Caco-2 (cell line): ENCODE measurements at regions not wholly inside any gene's neighbourhood (a gene's known extent, or its start where the extent isn't known, plus 50 kb on each side); places are given as distances from the start of the nearest gene placed in this dataset.

ENCODE experiments used
- BruUV-seq: library from RNA; stranded (reverse); fragments of 400-500 nt; replicated peaks from 2 replicates; lab custom pipeline; 2021; lab: Mats Ljungman, UMichigan
- CTCF ChIA-PET: fragments of 300-600 bp; sonication (Branson Sonifier 250); formaldehyde crosslinking; loops from one replicate; lab custom pipeline; 2022; ENCODE audit warnings: antibody characterized with exemption; lab: Charles Lee
- POLR2A ChIA-PET: fragments of 300-600 bp; sonication (Branson Sonifier 250); formaldehyde crosslinking; loops from one replicate; lab custom pipeline; 2022; ENCODE audit warnings: antibody characterized with exemption; lab: Charles Lee
- DNase-seq, 2 experiments: peaks; one replicate each; pipeline versions ENCODE4 v3.0.0 to v3.0.0-alpha.2; 2020 to 2022
- H3K27me3 ChIP-seq: replicated peaks from 2 replicates; pipeline ENCODE4 v1.6.0; 2011; ENCODE audit warnings: low read length; ENCODE audit not compliant: control insufficient read depth, insufficient read depth
- H3K36me3 ChIP-seq: 2 replicates; pipeline ENCODE4 v1.5.1; 2011; ENCODE audit warnings: low read length; ENCODE audit not compliant: control insufficient read depth, insufficient read depth
- H3K4me1 ChIP-seq: fragments of 250-450 bp; sonication (Bioruptor Pico); 2 replicates; pipeline ENCODE4 v1.5.1; 2020; ENCODE audit warnings: mild to moderate bottlenecking
- H3K4me3 ChIP-seq: 2 replicates; pipeline ENCODE4 v1.5.1; 2011; ENCODE audit warnings: low read depth, mild to moderate bottlenecking, control low read depth, low read length
- H3K9me3 ChIP-seq: fragments of 250-450 bp; sonication (Bioruptor Pico); 2 replicates; pipeline ENCODE4 v1.5.1; 2020; ENCODE audit warnings: mild to moderate bottlenecking, moderate library complexity
- H3K27ac Mint-ChIP-seq: one replicate; pipeline ENCODE4 v1.8.0; 2022; ENCODE audit warnings: mixed read lengths; ENCODE audit not compliant: unreplicated experiment
- H3K27me3 Mint-ChIP-seq: one replicate; pipeline ENCODE4 v1.8.0; 2022; ENCODE audit warnings: mixed read lengths; ENCODE audit not compliant: insufficient read depth, unreplicated experiment
- H3K36me3 Mint-ChIP-seq: one replicate; pipeline ENCODE4 v1.8.0; 2022; ENCODE audit warnings: mild to moderate bottlenecking, mixed read lengths; ENCODE audit not compliant: insufficient read depth, unreplicated experiment
- H3K4me1 Mint-ChIP-seq: one replicate; pipeline ENCODE4 v1.8.0; 2022; ENCODE audit warnings: low read depth, mixed read lengths; ENCODE audit not compliant: unreplicated experiment
- H3K4me3 Mint-ChIP-seq: one replicate; pipeline ENCODE4 v1.8.0; 2022; ENCODE audit warnings: mild to moderate bottlenecking, moderate library complexity, mixed read lengths; ENCODE audit not compliant: unreplicated experiment
- H3K9me3 Mint-ChIP-seq: one replicate; pipeline ENCODE4 v1.8.0; 2022; ENCODE audit warnings: mixed read lengths; ENCODE audit not compliant: unreplicated experiment
- intact Hi-C: fragments of 100-400 bp; cut with micrococcal nuclease; formaldehyde crosslinking; loops from one replicate; pipeline ENCODE4 v1.10.0; 2022; ENCODE audit not compliant: unreplicated experiment
- TF ChIP-seq, protein P1 (sequence below), 2 experiments: fragments of 200-600 bp in 1 of 2; IDR thresholded peaks; 1 replicate in 1 of 2; 2 replicates in 1 of 2; pipeline versions ENCODE4 v1.5.1 to v1.8.0; 2011 to 2022; ENCODE audit warnings: antibody characterized with exemption in 1 of 2, control low read depth in 1 of 2, inconsistent platforms in 1 of 2, low read depth in 1 of 2, low read length in 1 of 2, mild to moderate bottlenecking in 1 of 2, moderate library complexity in 1 of 2; ENCODE audit not compliant: insufficient read depth in 1 of 2, severe bottlenecking in 1 of 2, unreplicated experiment in 1 of 2

DNA sequence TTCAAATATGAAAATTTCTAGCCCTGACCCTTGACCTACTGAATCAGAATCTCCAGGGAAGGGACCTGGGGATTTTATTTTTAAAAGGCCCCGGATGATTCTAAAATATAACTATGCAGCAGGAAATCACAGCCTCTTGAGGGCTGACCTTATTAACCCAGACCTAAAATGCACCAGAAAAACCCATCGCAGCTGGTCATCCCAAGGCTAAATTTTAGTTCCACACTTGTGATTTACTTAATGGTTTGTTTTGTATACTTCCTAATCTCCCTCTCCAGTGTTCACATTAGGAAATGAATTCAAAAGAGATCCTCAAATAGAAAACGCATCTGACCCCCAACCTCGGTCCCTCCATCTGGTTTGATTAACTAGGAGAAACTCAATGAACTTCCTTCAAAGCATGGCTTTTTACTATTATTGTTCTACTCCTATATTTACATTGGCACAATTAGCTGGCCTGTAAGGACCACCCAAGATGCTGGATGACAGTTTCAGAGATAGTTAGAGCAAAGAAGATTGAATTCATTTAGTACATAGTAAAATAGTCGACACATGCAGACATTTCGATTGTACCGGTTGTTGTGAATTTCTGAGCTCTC, 147.8 kb upstream of the MED14 start:
- Histone ChIP-seq H3K4me3 (no peak overlapping the region), H3K36me3 (no peaks in the 10 kb centered on the region), H3K9me3 (no peaks in the 10 kb centered on the region), H3K4me1 (no peaks in the 10 kb centered on the region), H3K27me3 (no peaks in the 10 kb centered on the region)
- H3K4me3 Mint-ChIP-seq: no peak overlapping the region
- no peaks in the 10 kb centered on the region for H3K36me3 Mint-ChIP-seq
- TF ChIP-seq, protein P1, sequence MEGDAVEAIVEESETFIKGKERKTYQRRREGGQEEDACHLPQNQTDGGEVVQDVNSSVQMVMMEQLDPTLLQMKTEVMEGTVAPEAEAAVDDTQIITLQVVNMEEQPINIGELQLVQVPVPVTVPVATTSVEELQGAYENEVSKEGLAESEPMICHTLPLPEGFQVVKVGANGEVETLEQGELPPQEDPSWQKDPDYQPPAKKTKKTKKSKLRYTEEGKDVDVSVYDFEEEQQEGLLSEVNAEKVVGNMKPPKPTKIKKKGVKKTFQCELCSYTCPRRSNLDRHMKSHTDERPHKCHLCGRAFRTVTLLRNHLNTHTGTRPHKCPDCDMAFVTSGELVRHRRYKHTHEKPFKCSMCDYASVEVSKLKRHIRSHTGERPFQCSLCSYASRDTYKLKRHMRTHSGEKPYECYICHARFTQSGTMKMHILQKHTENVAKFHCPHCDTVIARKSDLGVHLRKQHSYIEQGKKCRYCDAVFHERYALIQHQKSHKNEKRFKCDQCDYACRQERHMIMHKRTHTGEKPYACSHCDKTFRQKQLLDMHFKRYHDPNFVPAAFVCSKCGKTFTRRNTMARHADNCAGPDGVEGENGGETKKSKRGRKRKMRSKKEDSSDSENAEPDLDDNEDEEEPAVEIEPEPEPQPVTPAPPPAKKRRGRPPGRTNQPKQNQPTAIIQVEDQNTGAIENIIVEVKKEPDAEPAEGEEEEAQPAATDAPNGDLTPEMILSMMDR (IDR thresholded peaks at IDR 0.05; ENCODE audit: insufficient read depth in 1 of 2, low read depth in 1 of 2, low read length in 1 of 2, severe bottlenecking in 1 of 2, unreplicated experiment in 1 of 2): no peak
- ChIA-PET POLR2A (no interaction called here), CTCF (interaction anchor here (0.7 kb wide), 1 partner anchor 232 kb away, joined by 3 read pairs; no protein-coding TSS in a partner anchor)
- peaks cover 4% of the 10 kb centered on the region for H3K4me1 Mint-ChIP-seq
- no peak overlapping the region for H3K27ac Mint-ChIP-seq
- no peaks in the 10 kb centered on the region for H3K27me3 Mint-ChIP-seq
- H3K9me3 Mint-ChIP-seq: no peaks in the 10 kb centered on the region
- intact Hi-C loops: no loop called here
- no TSS peak for BruUV-seq
- no peak for DNase-seq

DNA sequence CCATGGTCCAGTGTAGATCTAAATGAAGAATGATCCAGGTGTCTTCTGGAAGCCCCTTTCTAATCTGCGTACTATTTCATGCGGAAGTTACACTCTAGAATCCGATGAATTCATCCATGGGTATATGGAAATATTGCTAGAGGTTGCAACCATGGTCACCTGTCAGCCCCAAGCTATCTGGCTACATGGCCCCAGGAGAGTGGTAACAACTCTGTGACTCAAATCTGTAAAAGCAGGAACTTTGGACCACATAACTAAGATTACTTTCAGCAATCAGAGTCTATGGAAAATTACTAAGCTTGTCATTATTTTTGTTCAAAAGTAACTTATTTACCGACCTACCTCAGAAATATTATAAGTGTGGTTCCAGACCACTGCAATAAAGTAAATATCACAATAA, 150.6 kb upstream of the MED14 start:
- no TSS peak for BruUV-seq
- no peak for DNase-seq
- Histone ChIP-seq H3K4me3 (no peak overlapping the region), H3K9me3 (no peaks in the 10 kb centered on the region), H3K4me1 (no peaks in the 10 kb centered on the region), H3K36me3 (no peaks in the 10 kb centered on the region), H3K27me3 (no peaks in the 10 kb centered on the region)
- Mint-ChIP-seq H3K36me3 (no peaks in the 10 kb centered on the region), H3K9me3 (no peaks in the 10 kb centered on the region), H3K4me1 (no peaks in the 10 kb centered on the region), H3K27me3 (no peaks in the 10 kb centered on the region), H3K27ac (no peak overlapping the region), H3K4me3 (no peak overlapping the region)
- intact Hi-C loops: no loop called here
- POLR2A ChIA-PET: no interaction called here
- CTCF ChIA-PET: no interaction called here
- TF ChIP-seq, protein P1 (IDR thresholded peaks at IDR 0.05; ENCODE audit: insufficient read depth in 1 of 2, low read depth in 1 of 2, low read length in 1 of 2, severe bottlenecking in 1 of 2, unreplicated experiment in 1 of 2): no peak

DNA sequence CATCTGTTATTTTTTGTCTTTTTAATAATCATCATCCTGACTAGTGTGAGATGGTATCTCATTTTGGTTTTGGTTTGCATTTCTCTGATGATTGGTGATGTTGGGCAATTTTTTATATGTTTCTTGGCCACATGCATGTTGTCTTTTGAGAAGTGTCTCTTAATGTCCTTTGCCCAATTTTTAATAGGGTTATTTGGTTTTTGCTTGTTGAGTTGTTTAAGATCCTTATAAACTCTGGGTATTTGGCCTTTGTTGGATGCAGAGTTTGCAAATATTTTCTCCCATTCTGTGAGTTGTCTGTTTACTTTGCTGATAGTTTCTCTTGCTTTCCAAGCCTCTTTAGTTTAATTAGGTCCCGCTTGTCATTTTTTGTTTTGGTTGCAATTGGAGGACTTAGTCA, 152.1 kb upstream of the MED14 start:
- Mint-ChIP-seq H3K4me1 (no peaks in the 10 kb centered on the region), H3K27ac (no peak overlapping the region), H3K4me3 (no peak overlapping the region), H3K36me3 (no peaks in the 10 kb centered on the region), H3K27me3 (no peaks in the 10 kb centered on the region), H3K9me3 (no peaks in the 10 kb centered on the region)
- Histone ChIP-seq H3K9me3 (no peaks in the 10 kb centered on the region), H3K36me3 (no peaks in the 10 kb centered on the region), H3K4me3 (no peak overlapping the region), H3K4me1 (no peaks in the 10 kb centered on the region), H3K27me3 (no peaks in the 10 kb centered on the region)
- POLR2A ChIA-PET: no interaction called here
- TF ChIP-seq, protein P1 (IDR thresholded peaks at IDR 0.05; ENCODE audit: insufficient read depth in 1 of 2, low read depth in 1 of 2, low read length in 1 of 2, severe bottlenecking in 1 of 2, unreplicated experiment in 1 of 2): no peak
- no TSS peak for BruUV-seq
- no peak for DNase-seq
- CTCF ChIA-PET: no interaction called here
- intact Hi-C loops: no loop called here
